K562 (cell line): ENCODE measurements at regions not wholly inside any gene's neighbourhood (a gene's known extent, or its start where the extent isn't known, plus 50 kb on each side); places are given as distances from the start of the nearest gene placed in this dataset.

ENCODE experiments used
- ATAC-seq: fragments of 200-7000 bp; cut with Tn5 transposase; 3 replicates; pipeline ENCODE4 v1.9.1; 2020; ENCODE audit warnings: moderate library complexity
- BruUV-seq: library from RNA; stranded (reverse); fragments of 400-500 nt; replicated peaks from 2 replicates; lab custom pipeline; 2021; lab: Mats Ljungman, UMichigan
- CTCF ChIA-PET: fragments of 300-600 bp; formaldehyde crosslinking; extraction: SDS; loops from one replicate; lab custom pipeline; 2021; ENCODE audit warnings: low intra/inter-chr PET ratio; lab: Yijun Ruan, JAX
- POLR2A ChIA-PET: fragments of 300-600, 350-650 bp; sonication (Branson Sonifier 250); formaldehyde crosslinking; extraction: SDS; loops from one replicate; lab custom pipeline; 2021; ENCODE audit warnings: antibody characterized with exemption, inconsistent platforms; lab: Yijun Ruan, JAX
- DNase-seq, 4 experiments: peaks; one replicate each; pipeline versions ENCODE4 v3.0.0 to v3.0.0-alpha.2; 2011 to 2018; ENCODE audit warnings: low spot score in 3 of 4, mixed read lengths in 3 of 4; ENCODE audit errors: extremely low read depth in 1 of 4
- FAIRE-seq: peaks from 2 replicates; lab custom pipeline; 2011; peaks lifted over from hg19 to GRCh38; lab: Jason Lieb, UNC
- H2AFZ ChIP-seq: 2 replicates; pipeline ENCODE4 v1.6.0; 2011; ENCODE audit warnings: low read depth, low read length, control low read depth, inconsistent platforms
- H3K27ac ChIP-seq: fragments of 200-600 bp; 3 replicates; pipeline ENCODE4 v1.8.0; 2011; ENCODE audit warnings: low read depth, mild to moderate bottlenecking, control low read depth, inconsistent platforms, low read length, moderate library complexity, mixed read lengths; ENCODE audit errors: extremely low read depth
- H3K27me3 ChIP-seq, 2 experiments: fragments of 300-600 bp in 1 of 2; 2 replicates in 1 of 2; 3 replicates in 1 of 2; pipeline versions ENCODE4 v1.6.0 to v1.8.0; 2011; ENCODE audit warnings: inconsistent platforms in 2 of 2, low read length in 2 of 2, mild to moderate bottlenecking in 1 of 2, mixed read lengths in 1 of 2, moderate library complexity in 1 of 2; ENCODE audit not compliant: control insufficient read depth in 2 of 2, insufficient read depth in 2 of 2
- H3K36me3 ChIP-seq: fragments of 300-600 bp; 3 replicates; pipeline ENCODE4 v1.8.0; 2011; ENCODE audit warnings: mild to moderate bottlenecking, low read length, inconsistent platforms; ENCODE audit not compliant: control insufficient read depth, insufficient read depth
- H3K4me1 ChIP-seq, 2 experiments: fragments of 200-600 bp in 1 of 2; replicated peaks in 1 of 2; 2 replicates in 1 of 2; 3 replicates in 1 of 2; pipeline versions ENCODE4 v1.5.1 to v1.8.0; 2011; ENCODE audit warnings: inconsistent platforms in 2 of 2, low read length in 2 of 2, mild to moderate bottlenecking in 1 of 2, mixed read lengths in 1 of 2, moderate library complexity in 1 of 2; ENCODE audit not compliant: control insufficient read depth in 2 of 2, insufficient read depth in 2 of 2
- H3K4me2 ChIP-seq: 2 replicates; pipeline ENCODE4 v1.6.1; 2011; ENCODE audit warnings: low read length, control low read depth, inconsistent platforms, mixed read lengths; ENCODE audit not compliant: insufficient read depth
- H3K4me3 ChIP-seq: fragments of 200-600 bp; sonication (generic), shearing (Covaris generic); 2 replicates; pipeline ENCODE4 v1.5.1; 2016; ENCODE audit warnings: control low read depth, inconsistent platforms
- H3K79me2 ChIP-seq: fragments of 200-600 bp; 3 replicates; pipeline ENCODE4 v1.8.0; 2011; ENCODE audit warnings: low read length, inconsistent platforms; ENCODE audit not compliant: control insufficient read depth, insufficient read depth
- H3K9ac ChIP-seq, 2 experiments: 2 replicates each; pipeline versions ENCODE4 v1.6.0 to v1.6.1; 2011; ENCODE audit warnings: low read depth in 2 of 2, low read length in 2 of 2, control low read depth in 1 of 2, inconsistent platforms in 1 of 2, mild to moderate bottlenecking in 1 of 2, mixed read lengths in 1 of 2; ENCODE audit not compliant: insufficient read depth in 1 of 2
- H3K9me1 ChIP-seq: one replicate; pipeline ENCODE4 v1.6.0; 2011; ENCODE audit warnings: inconsistent platforms, mild to moderate bottlenecking, low read length, moderate library complexity; ENCODE audit not compliant: control insufficient read depth, insufficient read depth
- H3K9me3 ChIP-seq: replicated peaks from 2 replicates; pipeline ENCODE4 v1.5.1; 2011; ENCODE audit warnings: low read depth, low read length, inconsistent platforms; ENCODE audit not compliant: control insufficient read depth, insufficient read depth
- H4K20me1 ChIP-seq: replicated peaks from 2 replicates; pipeline ENCODE4 v1.6.1; 2011; ENCODE audit warnings: low read length, inconsistent platforms, mixed read lengths; ENCODE audit not compliant: control insufficient read depth, insufficient read depth
- CBFA2T2 ChIP-seq: fragments of 450-650 bp; conservative IDR thresholded peaks from 2 replicates; pipeline ENCODE4 v1.6.1; 2017; ENCODE audit warnings: mild to moderate bottlenecking
- ETV6 ChIP-seq, 3 experiments: fragments of 150-350 bp in 1 of 3; sonication (generic) in 1 of 3; formaldehyde crosslinking in 1 of 3; IDR thresholded peaks; 2 replicates each; pipeline versions ENCODE4 v1.6.1 to v1.8.0; 2014 to 2022; ENCODE audit warnings: borderline replicate concordance in 2 of 3, low read depth in 2 of 3, antibody characterized with exemption in 1 of 3, low read length in 1 of 3, mild to moderate bottlenecking in 1 of 3, missing genetic modification reagents in 1 of 3
- WGBS: fragments of 100-300 bp; shearing (Covaris generic); methylation state at CpG from one replicate; pipeline ENCODE4 v1.1.6; 2016; ENCODE audit warnings: low coverage, mixed read lengths; ENCODE audit not compliant: insufficient coverage; ENCODE audit errors: missing lambda C conversion rate; 5-methylcytosine and 5-hydroxymethylcytosine counted together
- in situ Hi-C: fragments of 300-500 bp; cut with MboI; formaldehyde crosslinking; loops from 4 replicates; pipeline ENCODE4 v1.15.0; 2018; ENCODE audit warnings: inconsistent platforms, mixed read lengths
- intact Hi-C: fragments of 100-400 bp; cut with micrococcal nuclease; formaldehyde crosslinking; loops from 2 replicates; pipeline ENCODE4 v1.14.2; 2022
- TF ChIP-seq, protein P1 (sequence below), 2 experiments: fragments of 450-650 bp; IDR thresholded peaks; 2 replicates each; pipeline ENCODE4 v1.6.1; 2016

GRCh38 chr4:27087306-27088045 lies 226.8 kb downstream of the STIM2 start:
- no peak for ATAC-seq
- CTCF ChIA-PET: no interaction called here

More at GRCh38 chr4:27087306-27088045, 226.8 kb downstream of the STIM2 start:
- no peak overlapping the region for H3K9ac ChIP-seq
- FAIRE-seq: no peak
- H3K79me2 ChIP-seq: no peaks in the 10 kb centered on the region
- in situ Hi-C loops (no loop called here), intact Hi-C loops (no loop called here)
- no peaks in the 10 kb centered on the region for H3K9me1 ChIP-seq
- H3K27me3 ChIP-seq: peaks cover 3 to 22% of the 10 kb centered on the region in 2 experiments; a peak in 2 of 5 replicates
- no peak for TF ChIP-seq CBFA2T2
- no peak for TF ChIP-seq ETV6 (IDR thresholded peaks at IDR 0.05; ENCODE audit: borderline replicate concordance in 1 of 2, low read depth in 2 of 2, low read length in 1 of 2)
- no peak for TF ChIP-seq ETV6 (CRISPR knock-in tag; IDR thresholded peaks at IDR 0.05; ENCODE audit: borderline replicate concordance)
- TF ChIP-seq, protein P1, sequence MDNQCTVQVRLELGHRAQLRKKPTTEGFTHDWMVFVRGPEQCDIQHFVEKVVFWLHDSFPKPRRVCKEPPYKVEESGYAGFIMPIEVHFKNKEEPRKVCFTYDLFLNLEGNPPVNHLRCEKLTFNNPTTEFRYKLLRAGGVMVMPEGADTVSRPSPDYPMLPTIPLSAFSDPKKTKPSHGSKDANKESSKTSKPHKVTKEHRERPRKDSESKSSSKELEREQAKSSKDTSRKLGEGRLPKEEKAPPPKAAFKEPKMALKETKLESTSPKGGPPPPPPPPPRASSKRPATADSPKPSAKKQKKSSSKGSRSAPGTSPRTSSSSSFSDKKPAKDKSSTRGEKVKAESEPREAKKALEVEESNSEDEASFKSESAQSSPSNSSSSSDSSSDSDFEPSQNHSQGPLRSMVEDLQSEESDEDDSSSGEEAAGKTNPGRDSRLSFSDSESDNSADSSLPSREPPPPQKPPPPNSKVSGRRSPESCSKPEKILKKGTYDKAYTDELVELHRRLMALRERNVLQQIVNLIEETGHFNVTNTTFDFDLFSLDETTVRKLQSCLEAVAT (IDR thresholded peaks at IDR 0.05): no peak
- POLR2A ChIA-PET: no interaction called here
- H3K36me3 ChIP-seq: no peaks in the 10 kb centered on the region
- no peaks in the 10 kb centered on the region for H4K20me1 ChIP-seq
- no TSS peak for BruUV-seq
- H2AFZ ChIP-seq: no peak overlapping the region
- no peak overlapping the region for H3K27ac ChIP-seq
- no peak overlapping the region for H3K4me3 ChIP-seq
- no peaks in the 10 kb centered on the region for H3K9me3 ChIP-seq
- 5% methylated on average over 8 of the region's 8 CpGs for WGBS
- H3K4me2 ChIP-seq: no peak overlapping the region
- H3K4me1 ChIP-seq: peaks cover 3 to 9% of the 10 kb centered on the region in 2 experiments; a peak in 3 of 5 replicates
- no peak for DNase-seq
